ENCODE measurements at regions not wholly inside any gene's neighbourhood (a gene's known extent, or its start where the extent isn't known, plus 50 kb on each side); places are given as distances from the start of the nearest gene placed in this dataset.
"Not testable (repeated sequence)": the region's sequence is repeated elsewhere in the genome, so short reads cannot be mapped to it uniquely, and the experiment has no call there.

DNA sequence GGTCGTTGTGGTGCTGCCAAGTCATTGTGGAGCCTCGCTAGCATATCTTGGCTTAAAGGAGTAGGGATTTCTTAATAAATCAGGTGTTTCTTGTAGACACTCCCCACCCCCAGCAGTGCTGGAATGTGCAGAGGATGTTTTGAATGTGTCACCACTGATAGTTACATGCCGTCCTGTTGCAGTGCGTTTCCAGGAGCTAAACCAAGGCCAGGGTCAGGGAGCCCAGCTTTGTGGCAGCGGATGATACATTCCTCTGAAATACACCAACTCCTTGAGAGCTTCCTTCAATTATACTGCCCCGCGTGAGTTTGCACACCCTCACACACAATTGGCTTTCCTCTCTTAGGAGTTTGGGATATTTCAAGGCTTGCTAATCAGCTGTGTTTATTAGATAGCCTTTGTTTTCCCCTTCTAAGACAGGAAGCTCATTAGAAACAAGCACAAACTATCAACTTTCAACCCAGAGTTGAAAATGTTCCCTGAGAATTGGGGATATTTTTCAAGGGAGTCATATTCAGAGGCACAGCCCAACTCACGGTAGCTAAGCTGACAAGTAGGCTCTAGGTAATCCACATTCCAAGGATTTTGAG lies 154.9 kb downstream of the C12orf75 start:
- no peak for DNase-seq

DNA sequence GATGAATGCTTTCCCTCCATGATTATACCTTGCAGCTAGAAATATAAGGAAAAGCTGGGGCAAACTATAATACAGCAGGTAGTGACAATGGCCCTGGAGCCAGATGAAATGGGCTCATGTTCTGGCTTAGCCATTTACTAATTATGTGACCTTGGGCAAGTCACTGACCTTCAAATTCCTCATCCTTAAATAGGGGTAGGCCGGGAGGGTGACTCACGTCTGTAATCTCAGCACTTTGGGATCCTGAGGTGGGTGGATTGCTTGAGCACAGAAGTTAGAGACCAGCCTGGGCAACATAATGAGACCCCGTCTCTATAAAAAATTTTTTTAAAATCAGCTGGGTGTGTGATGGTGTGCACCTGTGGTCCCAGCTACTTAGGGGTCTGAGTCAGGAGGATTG lies 155.4 kb downstream of the C12orf75 start:
- no peak for DNase-seq

DNA sequence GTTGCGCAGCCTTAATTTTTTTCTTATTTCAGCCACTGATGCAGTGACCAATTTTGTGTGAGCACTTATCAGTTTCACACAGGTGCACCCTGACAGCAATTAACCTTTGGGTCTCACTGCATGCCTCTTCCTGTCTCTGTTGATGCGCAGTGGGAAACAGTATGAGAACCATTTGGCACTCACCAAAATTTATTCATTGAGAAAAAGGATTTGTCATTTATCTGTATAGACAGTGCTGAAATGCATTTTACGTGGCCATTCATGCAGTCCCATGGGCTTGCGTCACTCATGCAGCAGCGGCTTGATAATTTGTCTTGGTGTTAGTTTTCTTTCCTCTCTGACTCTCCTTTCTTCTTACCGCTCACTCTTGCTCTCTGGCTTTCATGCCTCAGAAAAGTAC lies 157.5 kb downstream of the C12orf75 start:
- DNase-seq = no peak

DNA sequence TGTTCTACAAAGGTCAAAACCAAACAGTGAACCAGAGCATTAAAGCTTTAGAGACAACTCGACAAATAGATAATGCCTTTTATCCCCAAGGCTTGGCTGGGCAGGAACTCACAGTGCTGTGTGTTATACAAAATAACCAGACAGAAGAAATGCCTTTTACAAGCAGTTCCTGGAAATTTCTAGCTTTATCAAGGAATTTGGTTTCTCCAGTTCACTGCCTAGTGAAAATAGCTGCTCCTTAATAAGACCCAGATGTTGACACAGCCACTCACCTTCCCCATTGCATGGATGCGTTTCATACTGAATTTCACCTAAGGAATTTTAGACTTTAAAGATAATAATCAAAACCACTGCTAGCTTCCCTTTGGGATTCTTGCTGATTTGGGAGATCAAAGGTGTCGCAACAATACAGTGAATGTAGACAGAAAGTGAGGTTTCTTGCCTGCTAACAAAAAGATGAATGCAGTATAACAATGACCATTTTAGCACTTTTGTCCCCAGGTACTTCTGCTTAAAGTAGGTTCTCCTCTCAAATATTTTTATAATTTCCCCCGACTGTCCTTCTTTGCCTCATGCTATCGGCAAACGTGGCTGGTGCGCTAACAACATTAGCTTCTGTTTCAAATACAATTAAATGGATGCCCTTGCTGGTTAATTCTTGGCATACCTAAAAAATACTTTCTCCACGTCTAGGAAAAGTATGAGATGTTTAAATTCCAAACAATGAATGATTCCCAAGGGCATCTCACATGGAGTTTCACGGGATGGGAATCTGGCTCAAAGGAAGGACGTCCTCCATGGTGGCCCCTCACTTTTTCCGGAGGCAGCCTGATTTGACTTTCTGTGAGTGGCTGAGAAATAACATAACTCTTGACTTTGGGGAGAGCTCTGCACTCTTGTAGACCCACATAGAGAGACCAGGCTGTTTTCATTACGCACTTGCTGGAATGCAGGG lies 162.4 kb downstream of the C12orf75 start:
- DNase-seq = no peak

DNA sequence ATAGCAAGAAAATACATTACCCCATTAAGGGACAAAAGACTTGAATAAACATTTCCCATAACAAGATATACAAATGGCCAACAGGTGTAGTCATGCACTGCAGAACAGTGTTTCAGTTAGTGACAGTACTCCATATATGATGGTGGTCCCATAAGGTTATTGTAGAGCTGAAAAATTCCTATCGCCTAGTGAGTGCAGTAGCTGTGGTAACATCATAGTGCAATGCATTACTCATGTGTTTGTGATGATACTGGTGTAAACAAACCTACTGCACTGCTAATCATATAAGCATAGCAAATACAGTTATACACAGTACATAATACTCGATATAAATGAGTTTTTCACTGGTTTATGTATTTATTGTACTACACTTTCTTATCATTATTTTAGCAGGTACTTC lies 168.7 kb downstream of the C12orf75 start:
- no peak for DNase-seq

DNA sequence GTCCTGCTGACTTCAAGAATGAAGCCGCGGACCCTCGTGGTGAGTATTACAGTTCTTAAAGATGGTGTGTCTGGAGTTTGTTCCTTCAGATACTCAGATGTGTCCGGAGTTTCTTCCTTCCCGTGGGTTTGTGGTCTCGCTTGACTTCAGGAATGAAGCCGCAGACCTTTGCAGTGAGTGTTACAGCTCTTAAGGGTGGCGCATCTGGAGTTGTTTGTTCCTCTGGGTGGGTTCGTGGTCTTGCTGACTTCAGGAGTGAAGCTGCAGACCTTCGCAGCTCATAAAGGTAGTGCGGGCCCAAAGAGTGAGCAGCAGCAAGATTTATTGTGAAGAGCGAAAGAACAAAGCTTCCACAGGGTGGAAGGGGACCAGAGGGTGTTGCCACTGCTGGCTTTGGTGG lies 170.2 kb downstream of the C12orf75 start:
- DNase-seq = not testable (repeated sequence)

DNA sequence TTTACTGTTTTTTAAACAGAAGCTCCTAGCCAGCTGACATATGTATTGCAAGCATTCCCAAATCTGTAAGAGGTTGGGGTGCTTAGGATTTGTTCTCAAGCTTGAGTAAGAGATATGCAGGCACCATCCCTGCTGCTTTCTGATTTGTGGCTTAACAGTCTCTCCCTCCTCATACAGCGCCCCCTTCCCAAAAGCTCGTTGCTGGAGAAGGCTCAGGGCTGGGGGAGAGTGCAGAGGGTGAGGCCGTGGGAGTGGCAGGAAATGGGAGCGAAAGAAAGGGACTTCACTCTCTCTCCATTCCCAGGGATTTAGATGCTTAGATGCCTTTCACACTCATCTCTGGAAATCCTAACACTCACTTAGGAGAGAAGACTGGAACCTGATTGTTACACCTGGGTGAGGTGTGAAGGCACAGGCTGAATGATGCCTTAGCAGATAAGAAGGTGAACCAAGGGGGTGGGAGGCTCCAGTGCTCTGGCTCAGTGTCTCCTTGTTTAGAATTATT lies 172.0 kb downstream of the C12orf75 start:
- no peak for DNase-seq

DNA sequence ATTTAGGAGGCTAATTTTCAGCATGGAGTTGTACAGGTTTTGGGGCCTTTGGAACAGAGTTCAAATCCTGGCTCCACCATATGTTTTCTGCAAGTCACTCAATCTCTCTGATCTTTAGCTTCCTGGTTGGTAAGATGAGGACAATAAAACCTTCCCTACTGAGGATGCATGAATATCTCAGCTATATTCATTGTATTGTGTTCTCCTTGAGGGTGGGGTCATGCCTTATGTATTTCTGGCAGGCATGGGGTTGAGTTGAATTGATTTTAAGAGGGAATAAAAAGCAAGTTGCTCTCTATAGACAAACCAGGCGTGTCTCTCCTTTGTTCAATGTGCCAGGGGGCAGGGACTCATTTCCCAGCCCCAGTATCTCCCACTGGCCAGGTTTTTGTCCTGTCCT lies 173.1 kb downstream of the C12orf75 start:
- DNase-seq = no peak

DNA sequence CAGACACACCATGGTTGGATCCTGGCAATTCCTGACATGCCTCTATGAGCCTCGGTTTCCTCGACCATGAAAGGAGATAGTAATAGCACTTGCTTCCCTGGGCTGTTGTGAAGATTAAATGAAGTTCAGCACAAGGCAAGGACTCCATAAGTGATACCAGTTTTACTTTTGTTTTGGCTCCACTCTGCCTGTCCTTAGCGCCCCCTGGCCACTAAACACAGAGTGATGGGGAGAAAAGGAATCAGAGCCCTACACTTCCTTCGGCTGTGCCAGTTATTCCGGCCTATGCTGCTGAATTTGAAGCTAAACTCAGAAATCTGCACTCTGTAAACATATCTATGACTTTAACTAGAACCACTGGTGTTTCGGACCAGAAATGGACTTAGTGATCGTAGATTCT lies 173.8 kb downstream of the C12orf75 start:
- peak; percentile 8 for DNase-seq

DNA sequence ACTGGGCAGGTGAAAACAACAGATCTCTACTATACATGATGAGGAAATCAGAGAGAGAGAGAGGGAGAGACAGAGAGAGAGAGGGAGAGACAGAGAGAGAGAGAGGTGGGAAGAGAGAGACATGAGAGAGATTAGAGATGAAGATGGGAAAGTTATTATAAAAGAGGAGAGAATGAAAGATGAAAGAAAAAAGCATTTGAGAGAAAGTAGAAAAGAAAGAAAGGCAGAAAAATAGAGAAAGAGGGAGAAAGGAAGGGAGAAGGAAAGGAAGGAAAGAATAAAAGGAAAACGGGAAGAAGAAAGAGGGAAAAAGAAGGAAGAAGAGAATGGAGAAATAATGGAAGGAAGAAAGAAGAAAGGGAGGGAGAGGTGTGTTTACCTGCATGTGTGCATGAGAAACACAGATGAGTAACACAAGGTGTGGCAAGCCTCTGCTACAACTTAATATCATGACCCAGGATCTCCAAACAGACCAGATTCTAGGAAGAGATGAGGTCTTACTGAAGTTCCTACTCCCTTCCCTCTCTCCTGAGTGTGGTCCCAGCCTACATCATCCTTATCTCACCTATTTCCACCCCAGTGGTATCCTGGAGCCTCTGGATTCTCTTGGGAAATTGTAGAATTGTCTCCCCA lies 176.3 kb downstream of the C12orf75 start:
- no peak for DNase-seq

DNA sequence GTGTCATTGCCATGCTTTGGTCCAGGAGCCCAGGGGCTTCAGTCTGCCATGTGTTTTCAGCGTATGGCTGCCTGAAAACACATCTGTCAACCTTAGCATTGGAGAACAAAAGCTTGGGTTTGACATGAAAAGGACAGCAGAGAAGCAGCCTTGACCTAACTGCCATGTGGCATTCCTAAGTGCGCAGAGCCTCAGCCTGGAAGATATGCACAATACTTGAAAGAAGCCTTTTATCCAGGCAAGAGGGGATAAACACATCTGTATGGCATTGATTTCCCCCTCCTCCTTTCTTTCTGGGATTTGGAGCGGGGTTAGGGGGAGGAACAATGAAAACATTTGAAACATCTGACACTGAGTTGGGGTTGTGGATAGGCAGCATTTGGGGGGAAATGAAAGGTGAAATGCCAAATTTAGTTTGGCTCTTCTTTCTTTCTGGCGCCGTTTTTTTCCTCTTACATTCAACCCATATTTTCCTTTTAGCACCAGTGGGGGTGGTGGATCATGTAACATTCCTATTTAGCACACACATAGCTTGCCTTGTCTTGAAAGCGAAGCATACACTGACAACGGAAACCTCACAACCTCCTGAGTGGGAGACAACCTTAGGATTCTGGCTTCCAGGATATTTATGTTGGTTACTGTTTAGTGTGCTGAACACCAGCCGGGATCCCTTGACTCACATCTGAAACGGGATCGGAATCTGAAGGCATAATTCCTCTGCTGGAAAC lies 177.0 kb downstream of the C12orf75 start:
- DNase-seq = no peak

DNA sequence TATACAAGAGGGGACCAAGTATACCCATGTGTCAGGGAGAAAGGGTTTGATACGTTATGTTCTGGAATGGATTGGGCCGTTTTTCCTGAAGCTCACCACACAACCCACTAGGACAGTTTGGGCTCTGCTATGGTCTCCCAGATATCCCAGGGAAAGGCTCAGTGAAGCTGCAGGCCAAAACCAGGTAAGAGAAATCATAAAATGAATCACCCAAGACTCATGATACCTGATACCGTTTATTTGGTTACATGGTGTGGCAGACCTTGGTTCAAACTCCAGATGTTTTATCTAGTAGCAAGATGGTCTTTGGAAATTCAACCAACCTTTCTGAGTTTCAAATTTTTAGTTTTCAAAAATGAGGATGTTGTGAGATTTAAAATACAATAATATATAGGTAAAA lies 177.6 kb downstream of the C12orf75 start:
- DNase-seq = no peak

DNA sequence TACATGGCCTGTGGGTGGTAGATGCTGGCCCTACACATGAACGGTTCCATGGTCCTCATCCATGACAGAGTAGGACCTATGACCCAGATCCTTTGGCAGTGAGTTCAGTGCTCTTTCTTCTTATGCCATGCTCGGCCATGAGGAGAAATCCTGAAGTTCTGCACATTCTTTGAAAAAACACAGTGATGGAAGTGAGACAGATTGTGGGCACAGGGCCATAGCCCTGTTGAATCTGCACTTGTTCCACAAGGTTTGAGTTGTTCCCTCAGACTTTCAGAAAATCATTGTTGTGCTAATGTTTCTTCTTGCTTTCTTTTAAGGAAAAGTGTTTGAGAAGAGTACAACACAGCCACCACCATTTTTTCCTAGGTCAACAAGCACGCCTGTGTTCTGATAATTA lies 180.0 kb downstream of the C12orf75 start:
- no peak for DNase-seq

DNA sequence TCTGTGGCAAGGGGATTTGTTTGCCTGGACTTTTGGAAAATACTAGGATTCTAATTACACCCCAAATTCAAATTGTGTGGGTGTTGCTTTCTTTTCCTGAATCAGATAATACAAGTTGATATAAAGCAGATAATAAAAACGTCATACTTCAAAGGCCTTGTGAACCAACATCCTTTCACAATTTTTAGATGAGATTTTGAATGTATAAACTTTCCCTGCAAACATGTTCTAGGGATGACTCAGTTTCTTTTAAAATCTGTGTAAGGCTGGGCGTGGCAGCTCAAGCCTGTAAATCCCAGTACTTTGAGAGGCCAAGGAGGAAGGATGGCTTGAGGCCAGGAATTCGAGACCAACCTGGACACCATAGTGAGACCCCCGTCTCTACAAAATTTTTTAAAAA lies 182.4 kb downstream of the C12orf75 start:
- DNase-seq = not testable (repeated sequence)

DNA sequence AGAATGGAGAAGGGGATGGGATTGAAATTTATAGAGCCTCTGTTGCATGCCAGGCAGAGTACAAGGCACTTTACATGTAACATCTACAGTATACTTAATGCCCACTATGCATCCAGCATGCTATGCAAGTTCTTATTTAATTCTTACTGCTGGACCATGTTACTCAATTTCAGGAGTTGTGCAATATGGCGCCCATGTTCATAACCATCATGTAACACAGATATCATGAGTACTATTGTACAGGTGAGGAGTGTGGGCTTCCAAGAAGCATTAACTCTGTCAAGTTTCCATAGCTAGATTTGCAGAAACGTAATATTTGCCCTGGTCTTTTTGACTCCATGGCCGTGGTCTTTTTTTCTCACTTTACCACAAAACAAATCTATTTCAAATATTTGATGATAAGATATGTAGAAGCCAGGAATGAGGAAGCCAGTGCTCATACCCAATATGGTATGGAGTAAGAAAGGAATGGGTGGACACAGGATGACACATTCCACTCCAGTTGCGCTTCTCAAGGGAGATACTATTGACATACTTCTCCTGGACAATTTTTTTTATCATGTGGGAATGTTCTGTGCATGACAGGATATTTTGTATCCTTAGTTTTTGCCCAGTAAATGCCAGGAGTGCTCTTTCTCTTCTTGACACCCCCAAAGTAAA lies 191.8 kb downstream of the C12orf75 start:
- DNase-seq = no peak

DNA sequence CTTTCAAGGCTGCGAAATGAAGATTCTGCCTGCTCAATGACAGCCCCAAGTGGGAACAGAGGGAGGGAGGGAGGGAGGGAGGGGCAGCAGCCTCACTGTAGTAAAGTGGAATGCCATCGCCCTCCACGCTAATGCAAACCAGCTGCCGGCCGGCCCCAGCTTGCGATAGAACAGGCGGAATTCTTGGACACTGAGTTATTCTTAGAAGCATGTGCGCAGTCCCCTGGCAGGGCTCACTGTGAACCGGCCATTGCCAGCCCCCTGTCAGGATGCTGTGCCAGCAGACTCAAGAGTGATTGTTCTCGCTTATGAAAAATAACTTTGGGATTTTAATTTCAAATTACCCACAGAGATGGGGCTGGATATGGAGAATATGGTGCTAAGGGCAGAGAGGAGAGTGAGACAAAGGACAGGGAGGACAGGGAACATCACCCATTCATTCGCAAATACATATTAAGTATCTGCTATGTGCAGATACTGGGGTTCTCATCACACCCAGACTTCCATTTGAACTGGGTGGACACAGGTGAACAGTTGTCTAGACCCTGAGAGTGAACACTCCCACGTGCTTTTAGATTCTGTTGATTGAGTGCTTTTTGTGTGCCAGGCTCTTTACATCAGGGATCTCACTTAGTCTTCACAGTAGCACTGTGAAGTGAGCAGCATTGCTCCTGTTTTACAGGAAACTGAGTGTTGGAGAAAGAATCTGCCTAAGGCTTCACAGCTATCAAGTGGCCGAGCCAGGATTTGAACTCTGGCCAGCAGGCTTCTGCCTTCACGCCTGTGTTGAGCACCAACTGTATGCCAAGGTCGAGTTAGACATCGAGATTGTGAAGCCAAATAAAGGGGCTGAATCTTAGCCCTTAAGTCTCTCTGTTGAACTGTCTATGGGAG lies 192.9 kb downstream of the C12orf75 start:
- no peak for DNase-seq

DNA sequence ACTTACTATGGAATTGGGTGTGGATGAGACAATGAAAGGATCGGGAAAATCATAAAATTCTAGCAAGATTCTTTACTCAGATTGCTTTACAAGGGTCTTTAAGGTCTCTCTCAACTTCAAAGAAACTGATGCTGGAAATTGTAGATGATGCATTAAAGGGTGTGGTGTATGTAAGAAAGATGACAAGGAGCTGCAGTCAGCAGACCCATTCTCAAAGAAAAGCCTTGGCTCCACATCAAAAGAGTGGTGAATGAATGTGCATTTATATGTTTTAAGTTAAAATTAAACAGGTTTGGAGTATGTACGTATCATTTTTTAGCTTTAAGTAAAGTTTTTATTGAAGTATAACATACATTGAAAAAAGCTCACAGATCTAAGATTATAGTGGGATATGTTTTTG lies 194.5 kb downstream of the C12orf75 start:
- DNase-seq = no peak

DNA sequence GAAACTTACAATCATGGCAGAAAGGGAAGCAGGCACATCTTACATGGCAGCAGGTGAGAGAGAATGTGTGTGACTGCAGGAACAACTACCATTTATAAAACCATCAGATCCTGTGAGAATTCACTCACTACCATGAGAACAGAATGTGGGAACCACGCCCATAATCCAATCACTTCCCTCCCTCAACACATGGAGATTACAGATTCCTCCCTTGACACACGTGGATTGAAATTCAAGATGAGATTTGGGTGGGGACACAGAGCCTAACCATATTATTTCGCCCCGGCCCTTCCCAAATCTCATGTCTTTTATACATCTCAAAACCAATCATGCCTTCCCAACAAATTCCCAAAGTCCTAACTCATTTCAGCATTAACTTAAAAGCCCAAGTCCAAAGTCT lies 203.6 kb downstream of the C12orf75 start:
- DNase-seq = no peak

DNA sequence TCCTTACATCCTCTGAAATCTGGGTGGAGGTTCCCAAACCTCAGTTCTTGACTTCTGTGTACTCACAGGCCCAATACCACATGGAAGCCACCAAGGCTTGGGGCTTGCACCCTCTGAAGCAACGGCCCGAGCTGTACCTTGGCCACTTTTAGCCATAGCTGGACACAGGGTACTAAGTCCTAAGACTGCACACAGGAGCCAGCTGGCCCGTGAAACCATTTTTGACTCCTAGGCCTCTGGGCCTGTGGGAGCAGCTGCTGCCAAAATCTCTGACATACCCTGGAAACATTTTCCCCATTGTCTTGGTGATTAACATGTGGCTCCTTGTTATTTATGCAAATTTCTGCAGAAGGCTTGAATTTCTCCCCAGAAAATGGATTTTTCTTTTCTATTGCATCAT lies 204.5 kb downstream of the C12orf75 start:
- DNase-seq = not testable (repeated sequence)

DNA sequence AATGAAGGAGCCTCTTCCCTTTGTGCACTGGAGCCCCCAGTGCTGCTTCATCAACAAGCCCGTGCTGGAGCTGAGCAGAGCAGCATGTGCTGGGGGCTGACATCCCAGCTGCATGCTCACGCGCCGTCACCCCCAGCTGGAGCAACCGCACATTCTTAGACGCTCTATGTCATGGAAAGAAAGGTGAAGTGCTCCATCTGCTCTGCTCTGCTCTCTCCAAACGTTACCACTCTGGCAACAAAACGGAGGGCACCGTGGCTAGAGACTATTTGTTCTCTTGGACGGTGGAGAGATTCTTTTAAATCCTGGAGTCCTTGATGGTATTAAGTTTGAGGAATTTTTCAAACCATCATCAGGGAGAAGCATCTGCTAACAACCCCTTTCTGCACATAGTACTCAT lies 208.4 kb downstream of the C12orf75 start:
- DNase-seq = no peak

DNA sequence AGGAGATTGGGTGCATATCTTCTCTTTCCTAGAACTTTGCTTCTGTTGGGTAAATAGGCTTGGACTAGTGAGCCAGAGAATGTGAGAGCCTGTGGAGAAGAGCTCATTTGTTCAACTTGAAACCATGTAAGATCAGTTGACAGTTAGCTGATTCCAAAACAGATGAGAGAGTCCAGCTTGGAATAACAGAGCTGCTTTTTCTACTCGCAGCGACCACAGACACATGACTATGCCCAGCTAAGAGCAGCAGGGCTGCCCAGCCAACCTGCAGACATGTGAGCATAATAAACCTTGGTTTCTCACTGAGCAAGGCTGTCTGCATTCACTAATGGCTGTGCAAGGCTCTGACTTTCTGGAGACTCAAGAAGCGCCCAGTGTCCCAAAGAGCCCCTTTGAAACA lies 209.2 kb downstream of the C12orf75 start:
- no peak for DNase-seq

DNA sequence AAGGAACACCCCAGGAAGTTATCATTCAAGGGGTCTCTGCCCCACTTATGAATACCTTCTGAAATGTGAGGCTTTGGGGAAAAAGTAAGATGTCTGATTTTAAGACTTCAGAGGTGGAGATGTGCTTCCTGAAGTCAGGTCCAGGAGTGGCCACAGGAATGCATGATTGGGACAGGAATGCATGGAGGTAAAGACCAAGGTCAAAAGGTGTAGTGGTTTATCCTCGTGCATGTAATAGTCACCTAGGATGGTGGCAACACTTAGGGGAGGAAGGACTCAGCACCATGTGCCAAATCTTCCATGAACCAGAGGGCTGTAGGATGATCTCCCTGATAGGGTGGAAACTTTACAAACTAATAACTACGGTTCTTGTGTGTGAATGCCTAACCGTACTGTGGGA lies 217.3 kb downstream of the C12orf75 start:
- DNase-seq = no peak
